Activated CD4-positive, alpha-beta T cell treated with anti-CD3 and anti-CD28 coated beads for 48 hours (primary cell): ENCODE measurements at regions not wholly inside any gene's neighbourhood (a gene's known extent, or its start where the extent isn't known, plus 50 kb on each side); places are given as distances from the start of the nearest gene placed in this dataset.
"Not testable (repeated sequence)": the region's sequence is repeated elsewhere in the genome, so short reads cannot be mapped to it uniquely, and the experiment has no call there.

ENCODE experiments used
- DNase-seq: peaks from one replicate; pipeline ENCODE4 v3.0.0-alpha.2; 2020

GRCh38 chr10:36761121-36761520 is 364.3 kb upstream of the ANKRD30A start:
- DNase-seq = no peak

DNA sequence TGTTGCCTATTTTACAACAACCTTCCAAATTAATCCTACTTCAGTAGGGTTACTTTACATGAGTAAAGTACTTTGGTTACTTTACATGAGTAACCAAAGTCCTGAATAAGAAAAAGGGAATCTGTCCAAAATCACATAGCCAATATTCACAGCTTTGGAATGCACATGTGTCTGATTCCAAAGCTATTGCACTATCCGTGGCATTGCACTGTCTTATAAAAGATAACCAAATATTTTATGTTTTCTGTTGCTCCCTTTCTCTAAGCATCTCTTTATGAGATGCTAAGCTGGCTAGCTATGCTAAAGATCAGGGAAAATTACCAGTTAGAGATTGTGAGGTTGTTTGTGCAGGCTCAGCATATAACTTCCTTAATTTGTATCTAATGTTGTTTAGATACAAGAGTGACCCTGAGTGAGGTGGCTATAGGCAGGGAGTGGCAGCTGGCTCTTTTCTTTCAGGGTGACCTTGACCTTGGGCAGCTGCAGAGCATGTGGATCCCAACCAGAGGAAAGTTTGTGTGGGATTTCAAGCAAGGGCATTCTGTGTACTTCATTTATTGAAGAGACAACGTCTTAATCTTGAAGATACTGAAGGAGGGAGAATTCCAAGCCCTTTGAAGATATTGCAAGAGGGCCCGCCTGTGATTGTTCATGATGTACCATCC is 366.1 kb upstream of the ANKRD30A start:
- no peak for DNase-seq

- DNase-seq = no peak
These were observed 377.1 kb upstream of the ANKRD30A start for GRCh38 chr10:36748128-36748871.

GRCh38 chr10:36739884-36740445 is 385.4 kb upstream of the ANKRD30A start:
- no peak for DNase-seq

DNA sequence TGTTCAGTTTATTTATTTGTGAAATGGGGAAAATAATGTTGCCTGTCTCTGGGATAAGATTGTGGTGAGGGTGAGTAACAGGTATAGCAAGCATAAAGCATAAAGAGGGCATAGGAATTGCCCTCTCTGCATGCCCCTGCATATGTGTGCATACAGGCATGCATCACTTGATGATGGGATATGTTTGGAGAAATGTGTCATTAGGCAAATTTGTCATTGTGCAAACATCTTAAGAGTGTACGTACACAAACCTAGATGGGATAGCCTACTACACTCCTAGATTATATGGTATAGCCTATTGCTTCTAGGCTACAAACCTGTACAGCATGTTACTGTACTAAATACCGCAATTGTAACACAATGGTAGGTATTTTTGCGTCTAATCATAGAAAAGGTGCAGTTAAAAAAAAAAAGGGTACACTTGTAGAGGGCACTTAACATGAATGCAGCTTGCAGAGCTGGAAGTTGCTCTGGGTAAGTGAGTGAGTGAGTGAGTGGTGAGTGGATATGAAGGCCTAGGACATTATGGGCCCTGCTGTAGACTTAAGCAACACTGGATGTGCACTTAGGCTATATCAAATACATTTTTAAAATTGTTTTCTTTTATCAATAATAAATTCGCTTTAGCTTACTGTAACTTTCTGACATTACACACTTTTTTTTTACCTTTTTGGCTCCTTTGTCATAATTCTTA is 386.5 kb upstream of the ANKRD30A start:
- DNase-seq = no peak

DNA sequence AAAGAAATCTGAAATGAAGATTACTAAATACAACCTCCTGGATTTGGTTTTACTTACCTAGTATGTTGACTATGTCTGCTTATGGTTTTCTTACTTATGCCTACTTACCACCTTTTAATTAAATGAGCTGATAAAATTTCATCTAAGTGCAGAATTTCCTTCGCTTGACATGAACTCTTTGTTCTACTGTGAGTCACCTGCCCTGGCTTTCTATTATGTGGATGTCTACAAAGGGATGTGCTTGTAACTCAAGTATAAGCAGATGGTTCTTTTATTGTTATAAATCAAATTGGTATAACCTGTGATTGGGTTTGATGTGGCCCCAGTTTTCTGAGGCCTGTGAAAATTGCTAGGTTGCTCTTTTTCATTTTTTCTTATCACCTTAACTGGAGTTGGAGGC is 389.1 kb upstream of the ANKRD30A start:
- no peak for DNase-seq

GRCh38 chr10:36734590-36734989 is 390.8 kb upstream of the ANKRD30A start:
- not testable (repeated sequence) for DNase-seq

GRCh38 chr10:36730316-36730715 is 395.1 kb upstream of the ANKRD30A start:
- DNase-seq = no peak

DNA sequence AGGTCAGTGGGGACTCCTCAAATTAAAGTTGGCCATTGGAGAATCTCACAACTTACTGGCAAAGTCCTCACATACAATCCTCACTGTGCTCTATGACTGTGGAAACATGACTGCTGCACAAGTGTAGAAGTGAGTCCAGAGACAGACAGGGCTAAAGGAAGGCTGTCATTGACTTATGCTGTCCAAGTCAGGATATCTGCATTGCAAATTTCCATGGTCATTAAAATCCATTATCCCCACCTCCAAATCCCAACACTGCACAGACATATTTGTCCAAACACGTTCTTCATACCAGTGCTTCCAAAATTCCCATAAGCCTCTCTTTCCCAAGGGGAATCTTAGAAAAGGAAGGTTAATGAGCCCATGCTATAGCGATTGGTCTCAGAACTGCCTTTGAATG is 396.8 kb upstream of the ANKRD30A start:
- DNase-seq = no peak

GRCh38 chr10:36725581-36726520 is 399.5 kb upstream of the ANKRD30A start:
- DNase-seq = no peak

DNA sequence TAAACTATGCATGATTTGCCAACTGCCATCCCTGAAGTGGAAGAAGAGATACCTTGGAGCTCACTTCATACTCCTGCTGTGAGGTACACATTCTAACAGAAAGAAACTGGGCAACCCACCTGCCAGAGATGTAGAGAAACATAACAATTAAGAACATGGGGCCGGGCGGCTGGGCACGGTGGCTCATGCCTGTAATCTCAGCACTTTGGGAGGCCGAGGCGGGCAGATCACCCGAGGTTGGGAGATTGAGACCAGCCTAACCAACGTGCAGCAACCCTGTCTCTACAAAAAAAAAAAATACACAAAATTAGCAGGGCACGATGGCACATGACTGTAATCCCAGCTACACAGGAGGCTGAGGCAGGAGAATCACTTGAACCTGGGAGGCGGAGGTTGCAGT is 402.6 kb upstream of the ANKRD30A start:
- no peak for DNase-seq

DNA sequence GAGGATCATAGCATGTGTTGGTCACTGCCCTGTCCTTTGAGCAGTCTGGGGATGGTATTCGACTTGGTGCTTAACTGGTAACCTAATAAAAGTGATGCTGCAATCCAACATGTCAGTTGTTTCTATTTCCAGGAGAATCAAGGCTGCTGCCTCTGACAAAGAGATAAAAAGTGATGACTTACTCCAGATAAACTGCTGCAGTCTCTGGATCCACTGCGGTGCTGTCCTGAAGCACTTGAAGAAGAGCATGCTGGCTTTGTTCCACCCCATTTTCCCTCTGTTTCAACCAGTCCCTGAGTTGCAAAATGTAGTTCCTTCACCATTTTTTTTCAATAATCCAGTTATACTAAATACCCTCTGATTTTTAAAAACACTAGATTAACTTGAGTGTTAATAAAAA is 403.5 kb upstream of the ANKRD30A start:
- DNase-seq = no peak

DNA sequence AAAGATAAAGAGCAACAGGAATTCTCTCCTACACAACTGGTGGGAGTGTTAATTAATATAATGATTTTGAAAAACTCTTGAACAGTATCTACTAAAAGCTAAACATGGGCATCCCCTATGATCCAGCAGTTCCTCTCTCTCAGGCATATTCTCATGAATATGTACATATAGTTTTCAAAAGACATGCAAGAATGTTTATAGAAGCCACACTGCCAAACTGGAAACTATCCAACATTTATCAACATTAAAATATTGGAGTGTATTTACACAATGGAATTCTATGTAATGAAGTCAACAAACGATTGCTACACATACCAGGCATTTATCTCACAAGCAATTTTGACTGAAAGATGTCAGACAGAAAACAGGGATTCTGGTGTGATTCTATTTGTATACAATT is 404.5 kb upstream of the ANKRD30A start:
- DNase-seq = no peak

GRCh38 chr10:36717118-36717517 is 408.3 kb upstream of the ANKRD30A start:
- DNase-seq = no peak

DNA sequence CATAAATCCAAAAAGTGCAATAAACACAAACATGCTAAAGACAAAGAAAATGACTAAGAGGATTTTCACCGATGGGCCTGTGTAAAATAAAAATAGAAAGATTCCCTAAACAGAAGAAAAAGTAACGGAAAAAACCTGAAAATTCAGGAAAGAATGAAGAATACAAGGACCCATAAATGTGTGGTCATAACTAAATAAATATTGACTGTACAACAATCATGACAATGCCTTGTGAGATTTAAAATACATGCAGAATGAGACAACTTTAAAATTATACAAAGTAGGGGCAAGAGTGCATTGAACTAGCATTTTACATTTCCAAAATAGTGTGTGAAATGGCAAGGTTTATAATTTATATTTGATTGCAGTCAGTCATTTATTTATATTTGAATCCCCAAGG is 409.1 kb upstream of the ANKRD30A start:
- no peak for DNase-seq

- DNase-seq = no peak
These were observed 412.7 kb upstream of the ANKRD30A start for GRCh38 chr10:36712695-36713094.

DNA sequence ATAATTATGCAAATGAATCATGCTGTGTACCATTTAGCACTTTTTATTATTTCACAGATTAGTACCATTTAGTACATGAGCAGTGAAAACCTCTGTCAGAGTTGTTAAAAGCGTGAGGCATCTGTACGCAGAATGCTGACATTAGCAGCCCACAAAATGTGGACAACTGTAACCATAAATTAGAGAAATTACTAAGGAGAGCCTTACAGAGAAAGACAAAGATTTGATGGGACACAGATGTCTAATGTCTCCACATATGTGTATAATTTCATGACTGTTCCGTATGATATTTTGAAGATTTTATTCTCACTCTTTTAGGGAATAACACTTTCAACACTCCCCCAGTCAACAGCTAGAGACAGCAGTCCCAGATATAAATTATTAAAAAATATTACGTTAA is 414.0 kb upstream of the ANKRD30A start:
- no peak for DNase-seq

GRCh38 chr10:36704124-36704523 is 421.3 kb upstream of the ANKRD30A start:
- DNase-seq = no peak

- DNase-seq = no peak
These were observed 422.2 kb upstream of the ANKRD30A start for GRCh38 chr10:36703179-36703578.

GRCh38 chr10:36700123-36700522 is 425.3 kb upstream of the ANKRD30A start:
- no peak for DNase-seq

- no peak for DNase-seq
These were observed 432.6 kb upstream of the ANKRD30A start for GRCh38 chr10:36692759-36693158.

DNA sequence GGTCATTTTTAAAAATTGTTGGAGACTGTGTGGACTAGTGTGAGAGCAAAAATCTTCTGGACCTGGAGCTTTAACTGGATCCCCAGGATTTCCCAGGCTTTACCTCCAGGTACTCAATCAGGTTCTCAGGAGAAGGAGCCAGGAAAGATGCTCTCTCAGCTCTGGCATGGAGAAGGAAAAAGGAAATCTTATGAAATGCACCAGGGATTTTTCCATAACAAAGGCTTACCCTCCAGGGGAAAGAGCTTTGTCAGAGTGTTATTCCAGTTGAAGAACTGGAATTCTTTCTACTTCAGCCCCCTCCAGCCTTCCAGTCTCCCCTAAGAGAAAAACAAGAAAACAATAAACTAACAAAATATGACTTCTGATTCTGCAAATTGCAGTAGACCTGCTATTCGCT is 436.7 kb upstream of the ANKRD30A start:
- no peak for DNase-seq

DNA sequence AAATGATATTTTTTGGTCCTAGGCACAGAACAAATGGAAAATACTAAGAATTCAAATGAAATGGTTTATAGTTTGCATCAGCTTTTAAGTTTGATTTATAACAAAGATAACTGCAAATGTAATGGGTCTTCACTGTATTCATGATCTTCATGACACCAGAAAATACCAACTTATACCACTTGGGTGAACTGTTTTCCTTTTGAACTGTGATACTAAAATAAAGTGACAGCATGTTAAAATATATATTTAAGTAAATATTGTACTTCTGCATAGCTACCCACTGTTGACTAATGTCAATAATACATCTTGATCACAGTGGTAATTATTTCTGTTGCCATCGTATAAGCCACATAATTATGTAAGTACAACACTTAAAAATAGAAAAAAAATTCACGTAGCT is 442.0 kb upstream of the ANKRD30A start:
- DNase-seq = no peak
